ENCODE measurements at regions not wholly inside any gene's neighbourhood (a gene's known extent, or its start where the extent isn't known, plus 50 kb on each side); places are given as distances from the start of the nearest gene placed in this dataset.

DNA sequence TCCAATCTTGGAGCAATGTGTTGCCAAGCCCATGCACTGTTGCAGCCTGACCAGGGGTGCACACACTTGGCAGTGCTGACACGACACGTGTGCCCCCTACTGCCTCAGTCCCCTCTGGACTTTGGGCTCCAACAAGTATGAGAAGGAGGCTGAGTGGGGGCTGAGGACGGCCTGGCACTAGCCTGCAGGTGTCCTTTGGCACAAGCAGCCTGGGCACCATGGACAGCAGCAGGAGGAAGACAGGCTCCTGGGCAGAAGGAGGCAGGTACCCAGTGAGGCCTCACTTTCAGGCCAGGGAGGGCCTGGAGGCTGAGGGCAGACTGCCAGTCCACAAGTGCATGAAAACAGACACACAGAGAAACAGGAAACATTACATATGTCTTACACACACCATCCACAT is 1702.9 kb upstream of the B3GALT2 start:
- DNase-seq: no peak

DNA sequence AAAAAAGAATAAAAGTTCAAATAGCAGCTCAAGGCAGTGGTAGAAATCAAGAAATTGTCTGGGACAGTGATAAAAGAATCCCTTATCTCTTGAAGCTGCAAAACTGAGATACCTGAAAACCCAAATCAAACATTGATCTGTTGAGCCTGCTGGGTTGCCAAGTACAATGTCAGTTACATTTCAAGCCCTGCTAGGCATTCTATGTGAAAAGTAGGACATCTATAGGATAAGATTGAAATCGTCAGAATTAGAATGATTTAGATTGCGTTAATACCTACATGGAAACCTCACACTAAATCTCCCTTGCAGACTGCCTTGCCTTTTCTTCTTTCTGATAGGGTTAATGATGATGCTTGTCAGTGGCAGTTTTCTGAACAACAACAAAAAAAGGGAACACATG is 1684.4 kb upstream of the B3GALT2 start:
- Mint-ChIP-seq H3K9me3 (peaks cover 0 to 6% (median 0%) of the 10 kb centered on the region in 3 donors), H3K4me3 (no peak overlapping the region), H3K27ac (no peak overlapping the region), H3K36me3 (no peaks in the 10 kb centered on the region), H3K4me1 (no peaks in the 10 kb centered on the region), H3K27me3 (no peaks in the 10 kb centered on the region)
- DNase-seq (no peak), ATAC-seq (replicated peaks in 1 of 4) (no peak)
- POLR2A ChIA-PET: no interaction called here
- no peaks in the 10 kb centered on the region for H3K9me3 ChIP-seq
- no peak overlapping the region for H3K4me3 ChIP-seq (ENCODE audit: control insufficient read depth in 1 of 2, extremely low read depth in 1 of 2, low read length in 1 of 2)
- H3K27me3 ChIP-seq (replicated peaks in 1 of 2; ENCODE audit: control insufficient read depth in 2 of 2, extremely low read depth in 1 of 2, insufficient read depth in 2 of 2, low read length in 1 of 2): no peaks in the 10 kb centered on the region
- H3K27ac ChIP-seq (ENCODE audit: low read length): no peak overlapping the region
- WGBS (ENCODE audit: insufficient coverage): no CpG with 5 or more reads among the region's 2 CpGs
- CTCF ChIA-PET: no interaction called here
- H3K4me1 ChIP-seq (ENCODE audit: control insufficient read depth in 1 of 2, extremely low read depth in 1 of 2, insufficient read depth in 2 of 2, low read length in 2 of 2): no peaks in the 10 kb centered on the region
- no peaks in the 10 kb centered on the region for H3K36me3 ChIP-seq (ENCODE audit: control insufficient read depth in 2 of 2, extremely low read depth in 1 of 2, insufficient read depth in 1 of 2, low read length in 1 of 2)

More for the DNA sequence above, 1702.9 kb upstream of the B3GALT2 start:
- Mint-ChIP-seq H3K4me1 (no peaks in the 10 kb centered on the region), H3K4me3 (no peak overlapping the region), H3K27me3 (no peaks in the 10 kb centered on the region), H3K36me3 (no peaks in the 10 kb centered on the region), H3K9me3 (peaks cover 0 to 16% (median 6%) of the 10 kb centered on the region in 3 donors), H3K27ac (no peak overlapping the region)
- H3K4me3 ChIP-seq (ENCODE audit: control insufficient read depth in 1 of 2, extremely low read depth in 1 of 2, low read length in 1 of 2): no peak overlapping the region
- no peaks in the 10 kb centered on the region for H3K9me3 ChIP-seq
- POLR2A ChIA-PET: no interaction called here
- CTCF ChIA-PET: no interaction called here
- no peak overlapping the region for H3K27ac ChIP-seq (ENCODE audit: low read length)
- 40% methylated on average over 2 of the region's 3 CpGs for WGBS (ENCODE audit: insufficient coverage)
- ATAC-seq (replicated peaks in 1 of 4): no peak
- H3K4me1 ChIP-seq (ENCODE audit: control insufficient read depth in 1 of 2, extremely low read depth in 1 of 2, insufficient read depth in 2 of 2, low read length in 2 of 2): no peaks in the 10 kb centered on the region
- no peaks in the 10 kb centered on the region for H3K36me3 ChIP-seq (ENCODE audit: control insufficient read depth in 2 of 2, extremely low read depth in 1 of 2, insufficient read depth in 1 of 2, low read length in 1 of 2)
- no peaks in the 10 kb centered on the region for H3K27me3 ChIP-seq (replicated peaks in 1 of 2; ENCODE audit: control insufficient read depth in 2 of 2, extremely low read depth in 1 of 2, insufficient read depth in 2 of 2, low read length in 1 of 2)

DNA sequence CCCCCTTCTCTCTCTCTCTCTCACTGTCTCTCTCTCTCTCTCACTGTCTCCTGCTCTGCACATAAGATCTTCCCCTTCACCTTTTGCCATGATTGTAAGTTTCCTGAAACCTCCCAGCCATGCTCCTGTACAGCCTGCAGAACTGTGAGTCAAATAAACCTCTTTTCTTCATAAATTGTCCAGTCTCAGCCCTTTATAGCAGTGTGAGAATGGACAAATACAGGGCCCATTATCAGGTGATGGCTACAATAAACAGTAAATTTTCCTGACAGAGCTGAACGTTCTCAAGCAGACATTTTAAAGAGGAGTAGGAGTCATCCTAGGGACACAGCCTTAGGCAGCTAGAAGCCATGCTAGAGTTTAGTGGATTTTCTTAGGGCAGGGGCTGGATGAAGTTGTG is 1679.7 kb upstream of the B3GALT2 start:
- Histone ChIP-seq H3K4me3 (ENCODE audit: control insufficient read depth in 1 of 2, extremely low read depth in 1 of 2, low read length in 1 of 2) (no peak overlapping the region), H3K36me3 (ENCODE audit: control insufficient read depth in 2 of 2, extremely low read depth in 1 of 2, insufficient read depth in 1 of 2, low read length in 1 of 2) (no peaks in the 10 kb centered on the region), H3K27ac (ENCODE audit: low read length) (no peak overlapping the region), H3K27me3 (replicated peaks in 1 of 2; ENCODE audit: control insufficient read depth in 2 of 2, extremely low read depth in 1 of 2, insufficient read depth in 2 of 2, low read length in 1 of 2) (no peaks in the 10 kb centered on the region), H3K4me1 (ENCODE audit: control insufficient read depth in 1 of 2, extremely low read depth in 1 of 2, insufficient read depth in 2 of 2, low read length in 2 of 2) (no peaks in the 10 kb centered on the region), H3K9me3 (no peaks in the 10 kb centered on the region)
- ChIA-PET CTCF (no interaction called here), POLR2A (no interaction called here)
- H3K36me3 Mint-ChIP-seq: no peaks in the 10 kb centered on the region
- DNase-seq (no peak), ATAC-seq (replicated peaks in 1 of 4) (no peak)
- WGBS (ENCODE audit: insufficient coverage): 18% methylated on average over 1 of the region's 1 CpG
- no peak overlapping the region for H3K4me3 Mint-ChIP-seq
- H3K27me3 Mint-ChIP-seq: no peaks in the 10 kb centered on the region
- no peak overlapping the region for H3K27ac Mint-ChIP-seq
- H3K9me3 Mint-ChIP-seq: peaks cover 0 to 3% (median 2%) of the 10 kb centered on the region in 3 donors
- H3K4me1 Mint-ChIP-seq: no peaks in the 10 kb centered on the region

DNA sequence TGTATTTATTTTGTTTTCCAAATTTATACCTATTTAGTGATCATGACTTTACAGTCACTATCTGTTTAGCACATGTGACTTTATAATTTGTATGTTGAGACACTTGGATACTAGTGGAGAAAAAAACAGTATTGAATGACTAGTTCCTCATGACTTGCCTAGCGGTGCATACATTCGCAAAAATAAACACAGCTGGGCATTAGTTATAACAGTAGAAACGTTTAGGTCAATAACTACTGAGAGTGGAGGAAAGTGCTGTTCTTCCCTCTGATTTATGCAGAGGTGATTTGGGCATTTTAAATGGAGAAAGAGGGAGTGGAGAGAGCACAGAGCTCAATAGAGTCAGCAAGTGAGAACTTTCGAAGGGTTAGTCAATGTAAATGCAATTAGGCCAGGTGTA is 1679.0 kb upstream of the B3GALT2 start:
- H3K27me3 Mint-ChIP-seq: no peaks in the 10 kb centered on the region
- H3K4me1 ChIP-seq (ENCODE audit: control insufficient read depth in 1 of 2, extremely low read depth in 1 of 2, insufficient read depth in 2 of 2, low read length in 2 of 2): no peaks in the 10 kb centered on the region
- no peak for DNase-seq
- no peak overlapping the region for H3K4me3 ChIP-seq (ENCODE audit: control insufficient read depth in 1 of 2, extremely low read depth in 1 of 2, low read length in 1 of 2)
- H3K27me3 ChIP-seq (replicated peaks in 1 of 2; ENCODE audit: control insufficient read depth in 2 of 2, extremely low read depth in 1 of 2, insufficient read depth in 2 of 2, low read length in 1 of 2): no peaks in the 10 kb centered on the region
- no peak overlapping the region for H3K27ac Mint-ChIP-seq
- POLR2A ChIA-PET: no interaction called here
- H3K9me3 ChIP-seq: no peaks in the 10 kb centered on the region
- WGBS (ENCODE audit: insufficient coverage): 68% methylated on average over 4 of the region's 4 CpGs
- no peak for ATAC-seq (replicated peaks in 1 of 4)
- no peak overlapping the region for H3K27ac ChIP-seq (ENCODE audit: low read length)
- CTCF ChIA-PET: no interaction called here
- H3K4me1 Mint-ChIP-seq: no peaks in the 10 kb centered on the region
- H3K36me3 ChIP-seq (ENCODE audit: control insufficient read depth in 2 of 2, extremely low read depth in 1 of 2, insufficient read depth in 1 of 2, low read length in 1 of 2): no peaks in the 10 kb centered on the region
- no peaks in the 10 kb centered on the region for H3K36me3 Mint-ChIP-seq
- no peak overlapping the region for H3K4me3 Mint-ChIP-seq
- peaks cover 0 to 5% (median 3%) of the 10 kb centered on the region in 3 donors for H3K9me3 Mint-ChIP-seq

DNA sequence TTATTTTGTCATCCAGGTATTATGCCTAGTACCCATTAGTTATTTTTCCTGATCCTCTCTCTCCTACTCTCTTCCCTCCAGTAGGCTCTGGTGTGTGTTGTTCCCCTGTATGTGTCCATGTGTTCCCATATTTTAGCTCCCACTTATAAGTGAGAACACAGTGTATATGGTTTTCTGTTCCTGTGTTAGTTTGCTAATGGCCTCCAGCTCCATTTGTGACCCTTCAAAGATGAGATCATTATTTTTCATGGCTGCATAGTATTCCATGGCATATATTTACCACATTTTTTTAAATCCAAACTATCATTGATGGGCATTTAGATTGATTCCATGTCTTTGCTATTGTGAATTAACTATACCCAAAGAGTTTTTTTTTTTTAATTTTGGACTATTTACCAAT is 1675.7 kb upstream of the B3GALT2 start:
- no peak for DNase-seq
- no peaks in the 10 kb centered on the region for H3K27me3 ChIP-seq (replicated peaks in 1 of 2; ENCODE audit: control insufficient read depth in 2 of 2, extremely low read depth in 1 of 2, insufficient read depth in 2 of 2, low read length in 1 of 2)
- H3K9me3 ChIP-seq: no peaks in the 10 kb centered on the region
- ATAC-seq (replicated peaks in 1 of 4): no peak
- H3K4me3 ChIP-seq (ENCODE audit: control insufficient read depth in 1 of 2, extremely low read depth in 1 of 2, low read length in 1 of 2): no peak overlapping the region
- Mint-ChIP-seq H3K36me3 (no peaks in the 10 kb centered on the region), H3K4me1 (no peaks in the 10 kb centered on the region), H3K27me3 (no peaks in the 10 kb centered on the region), H3K27ac (no peak overlapping the region), H3K4me3 (no peak overlapping the region), H3K9me3 (peaks cover 0 to 7% (median 3%) of the 10 kb centered on the region in 3 donors)
- CTCF ChIA-PET: no interaction called here
- H3K4me1 ChIP-seq (ENCODE audit: control insufficient read depth in 1 of 2, extremely low read depth in 1 of 2, insufficient read depth in 2 of 2, low read length in 2 of 2): no peaks in the 10 kb centered on the region
- H3K27ac ChIP-seq (ENCODE audit: low read length): no peak overlapping the region
- H3K36me3 ChIP-seq (ENCODE audit: control insufficient read depth in 2 of 2, extremely low read depth in 1 of 2, insufficient read depth in 1 of 2, low read length in 1 of 2): no peaks in the 10 kb centered on the region
- POLR2A ChIA-PET: interaction anchor here in 1 of 2 donors (0.9 kb wide), 1 partner anchor 249 kb away, joined by 6 read pairs; no protein-coding TSS in a partner anchor

DNA sequence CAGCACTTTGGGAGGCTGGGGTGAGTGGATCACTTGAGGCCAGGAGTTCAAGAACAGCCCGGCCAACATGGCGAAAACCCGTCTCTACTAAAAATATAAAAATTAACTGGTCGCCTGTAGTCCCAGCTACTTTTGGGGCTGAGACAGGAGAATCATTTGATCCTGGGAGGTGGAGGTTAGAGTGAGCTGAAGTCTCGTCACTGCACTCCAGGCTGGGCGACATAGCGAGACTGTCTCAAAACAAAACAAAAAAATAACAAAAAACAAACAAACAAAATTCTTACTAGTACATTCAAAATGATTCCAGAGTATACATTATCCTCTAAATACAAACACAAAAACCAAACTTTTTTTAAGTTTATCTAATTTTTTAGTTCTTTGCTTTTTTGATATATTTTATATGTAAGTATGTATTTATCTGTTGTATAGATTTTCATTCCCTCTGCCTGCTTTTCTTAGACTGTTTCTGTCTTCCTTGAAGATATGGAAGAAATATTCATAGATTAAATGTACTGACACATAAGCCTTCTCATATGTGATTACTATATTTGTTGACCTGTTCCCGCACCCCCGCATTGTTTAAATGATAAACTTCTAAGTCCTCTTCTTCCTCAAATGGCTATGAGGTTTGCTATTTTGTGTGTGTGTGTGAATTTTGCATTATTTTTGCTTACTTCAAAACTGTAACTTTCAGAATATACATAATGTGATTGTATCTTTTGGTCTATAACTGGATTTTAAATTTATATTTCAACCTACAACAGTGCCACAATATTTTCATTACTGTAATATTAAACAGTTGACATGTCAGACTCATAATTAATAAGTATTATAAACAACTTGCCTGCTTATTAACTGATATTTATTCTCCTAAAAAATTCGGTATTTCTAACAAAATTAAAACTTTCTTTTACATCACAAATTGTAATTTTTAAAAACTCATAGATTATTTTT is 1674.1 kb upstream of the B3GALT2 start:
- CTCF ChIA-PET: no interaction called here

More for the DNA sequence above, 1674.1 kb upstream of the B3GALT2 start:
- Mint-ChIP-seq H3K27me3 (no peaks in the 10 kb centered on the region), H3K4me3 (no peak overlapping the region), H3K4me1 (no peaks in the 10 kb centered on the region), H3K9me3 (peaks cover 0 to 7% (median 3%) of the 10 kb centered on the region in 3 donors), H3K36me3 (no peaks in the 10 kb centered on the region), H3K27ac (no peak overlapping the region)
- Histone ChIP-seq H3K4me1 (ENCODE audit: control insufficient read depth in 1 of 2, extremely low read depth in 1 of 2, insufficient read depth in 2 of 2, low read length in 2 of 2) (no peaks in the 10 kb centered on the region), H3K4me3 (ENCODE audit: control insufficient read depth in 1 of 2, extremely low read depth in 1 of 2, low read length in 1 of 2) (no peak overlapping the region), H3K27ac (ENCODE audit: low read length) (no peak overlapping the region), H3K27me3 (replicated peaks in 1 of 2; ENCODE audit: control insufficient read depth in 2 of 2, extremely low read depth in 1 of 2, insufficient read depth in 2 of 2, low read length in 1 of 2) (no peaks in the 10 kb centered on the region), H3K36me3 (ENCODE audit: control insufficient read depth in 2 of 2, extremely low read depth in 1 of 2, insufficient read depth in 1 of 2, low read length in 1 of 2) (no peaks in the 10 kb centered on the region), H3K9me3 (no peaks in the 10 kb centered on the region)
- POLR2A ChIA-PET: no interaction called here
- DNase-seq (no peak), ATAC-seq (replicated peaks in 1 of 4) (no peak)
- no CpG with 5 or more reads among the region's 10 CpGs for WGBS (ENCODE audit: insufficient coverage)

Data from T-cell (primary cell).